Mammary epithelial cell (primary cell): ENCODE measurements at regions not wholly inside any gene's neighbourhood (a gene's known extent, or its start where the extent isn't known, plus 50 kb on each side); places are given as distances from the start of the nearest gene placed in this dataset.

ENCODE experiments used
- EZH2 ChIP-seq: IDR thresholded peaks from 2 replicates; pipeline ENCODE4 v1.6.1; 2012; ENCODE audit warnings: low read length, inconsistent platforms, borderline replicate concordance
- TF ChIP-seq, protein P1 (sequence below), 2 donors: IDR thresholded peaks in 1 of 2; conservative IDR thresholded peaks in 1 of 2; 2 replicates each; pipeline ENCODE4 v1.5.1; 2011 to 2012; ENCODE audit warnings: inconsistent platforms in 2 of 2, low read length in 2 of 2, mild to moderate bottlenecking in 2 of 2, control low read depth in 1 of 2, low read depth in 1 of 2; ENCODE audit not compliant: insufficient read depth in 1 of 2; ENCODE audit errors: extremely low read depth in 1 of 2

- TF ChIP-seq, protein P1, sequence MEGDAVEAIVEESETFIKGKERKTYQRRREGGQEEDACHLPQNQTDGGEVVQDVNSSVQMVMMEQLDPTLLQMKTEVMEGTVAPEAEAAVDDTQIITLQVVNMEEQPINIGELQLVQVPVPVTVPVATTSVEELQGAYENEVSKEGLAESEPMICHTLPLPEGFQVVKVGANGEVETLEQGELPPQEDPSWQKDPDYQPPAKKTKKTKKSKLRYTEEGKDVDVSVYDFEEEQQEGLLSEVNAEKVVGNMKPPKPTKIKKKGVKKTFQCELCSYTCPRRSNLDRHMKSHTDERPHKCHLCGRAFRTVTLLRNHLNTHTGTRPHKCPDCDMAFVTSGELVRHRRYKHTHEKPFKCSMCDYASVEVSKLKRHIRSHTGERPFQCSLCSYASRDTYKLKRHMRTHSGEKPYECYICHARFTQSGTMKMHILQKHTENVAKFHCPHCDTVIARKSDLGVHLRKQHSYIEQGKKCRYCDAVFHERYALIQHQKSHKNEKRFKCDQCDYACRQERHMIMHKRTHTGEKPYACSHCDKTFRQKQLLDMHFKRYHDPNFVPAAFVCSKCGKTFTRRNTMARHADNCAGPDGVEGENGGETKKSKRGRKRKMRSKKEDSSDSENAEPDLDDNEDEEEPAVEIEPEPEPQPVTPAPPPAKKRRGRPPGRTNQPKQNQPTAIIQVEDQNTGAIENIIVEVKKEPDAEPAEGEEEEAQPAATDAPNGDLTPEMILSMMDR (conservative IDR thresholded peaks at IDR 0.05 in 1 of 2, IDR thresholded peaks at IDR 0.05 in 1 of 2; ENCODE audit: extremely low read depth in 1 of 2, insufficient read depth in 1 of 2, low read depth in 1 of 2, low read length in 2 of 2) = no peak
- TF ChIP-seq EZH2 = no peak
Observed at GRCh38 chr9:96158147-96158546, 143.8 kb downstream of the HSD17B3 start.
